Activated naive CD4-positive, alpha-beta T cell treated with anti-CD3 and anti-CD28 coated beads, Interleukin-2, amount 50 U/mL, for 16 hours (primary cell): ENCODE measurements at regions not wholly inside any gene's neighbourhood (a gene's known extent, or its start where the extent isn't known, plus 50 kb on each side); places are given as distances from the start of the nearest gene placed in this dataset.
"Not testable (repeated sequence)": the region's sequence is repeated elsewhere in the genome, so short reads cannot be mapped to it uniquely, and the experiment has no call there.

ENCODE experiments used
- DNase-seq: peaks from one replicate; pipeline ENCODE4 v3.0.0-alpha.2; 2020

- DNase-seq = no peak
Measured at GRCh38 chr3:67167481-67167880, 169.4 kb downstream of the KBTBD8 start.

DNA sequence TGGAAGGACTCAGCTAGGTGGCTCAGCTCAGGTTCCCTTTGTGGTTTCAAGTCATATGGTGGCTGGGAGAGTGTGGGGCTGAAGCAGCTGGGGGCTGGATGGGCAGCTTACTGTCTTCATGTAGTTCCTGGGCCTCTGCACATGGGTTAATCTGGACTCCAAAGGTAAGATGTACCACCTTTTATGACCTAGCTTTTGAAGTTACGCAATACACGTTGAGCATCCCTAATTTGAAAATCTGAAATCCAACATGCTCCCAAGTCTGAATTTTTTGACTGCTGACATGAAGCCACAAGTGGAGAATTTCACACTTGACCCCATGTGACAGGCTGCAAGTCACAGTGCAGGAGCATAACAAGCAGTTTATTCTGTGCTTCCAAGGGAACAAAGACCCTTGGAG lies 173.7 kb downstream of the KBTBD8 start:
- no peak for DNase-seq

DNA sequence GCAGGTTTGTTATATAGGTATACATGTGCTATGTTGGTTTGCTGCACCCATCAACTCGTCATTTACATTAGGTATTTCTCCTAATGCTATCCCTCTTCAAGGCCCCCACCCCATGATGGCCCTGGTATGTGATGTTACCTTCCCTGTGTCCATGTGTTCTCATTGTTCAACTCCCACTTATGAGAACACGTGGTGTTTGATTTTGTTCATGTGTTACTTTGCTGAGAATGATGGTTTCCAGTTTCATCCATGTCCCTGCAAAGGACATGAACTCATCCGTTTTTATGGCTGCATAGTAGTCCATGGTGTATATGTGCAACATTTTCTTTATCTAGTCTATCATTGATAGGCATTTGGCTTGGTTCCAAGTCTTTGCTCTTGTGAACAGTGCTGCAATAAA lies 175.0 kb downstream of the KBTBD8 start:
- DNase-seq = not testable (repeated sequence)

DNA sequence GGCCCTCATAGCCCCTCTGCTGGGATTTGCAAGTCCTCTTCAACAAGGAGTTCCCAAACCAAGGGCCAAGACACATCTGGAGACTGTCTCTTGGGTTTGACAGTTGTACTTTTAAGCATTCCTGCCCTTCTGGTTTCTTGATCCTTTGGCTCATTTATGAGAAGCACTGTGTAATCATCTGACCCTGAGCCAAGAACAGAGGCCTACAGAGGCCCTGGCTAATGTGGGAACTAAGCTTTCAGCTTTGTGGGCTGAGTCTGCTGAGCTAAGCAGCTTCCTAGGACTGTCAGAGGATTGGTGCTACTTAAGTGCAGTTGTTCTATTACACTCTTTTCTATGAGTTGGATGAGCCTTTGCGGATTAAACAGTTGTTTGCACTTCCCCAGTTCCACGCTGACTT lies 178.3 kb downstream of the KBTBD8 start:
- DNase-seq = no peak

- no peak for DNase-seq
Measured at GRCh38 chr3:67192466-67192865, 194.4 kb downstream of the KBTBD8 start.

- DNase-seq = no peak
Measured at GRCh38 chr3:67196677-67197076, 198.6 kb downstream of the KBTBD8 start.

GRCh38 chr3:67198374-67198773 lies 200.3 kb downstream of the KBTBD8 start:
- DNase-seq = no peak

DNA sequence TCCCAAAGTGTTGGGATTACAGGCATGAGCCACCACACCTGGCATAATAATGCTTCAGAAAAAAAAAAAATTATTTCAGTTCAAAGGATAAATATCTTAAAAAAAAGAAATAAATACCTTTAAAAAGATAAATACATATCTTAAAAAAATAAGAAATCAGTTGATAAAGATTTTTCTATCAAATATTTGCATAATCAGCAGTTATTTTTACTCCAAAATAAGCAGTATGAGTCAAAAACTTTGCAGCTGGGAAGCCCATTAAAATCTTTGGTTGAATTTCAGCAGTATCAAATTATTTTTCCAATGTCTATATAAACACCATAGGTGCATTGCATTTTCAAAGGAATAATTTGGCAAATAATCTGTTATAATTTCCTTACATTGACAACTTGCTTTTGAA lies 202.5 kb downstream of the KBTBD8 start:
- DNase-seq = no peak

DNA sequence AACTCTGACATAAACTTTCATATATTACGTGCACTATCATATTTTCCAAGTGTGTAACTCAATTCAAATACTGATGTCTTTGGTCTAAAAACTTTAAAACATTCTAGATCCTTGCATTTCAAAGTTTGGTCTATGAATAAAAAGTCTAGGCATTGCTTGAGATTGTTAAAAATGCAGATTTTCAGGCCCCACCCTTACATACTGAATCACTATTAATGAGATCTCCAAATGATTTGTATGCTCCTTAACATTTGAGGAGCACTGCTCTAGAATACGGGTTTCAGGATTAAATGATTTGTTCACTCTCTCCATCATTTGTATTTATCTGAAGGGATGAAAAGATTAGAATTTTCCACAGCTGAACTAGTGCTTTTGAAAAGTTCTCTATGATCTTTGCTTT lies 202.9 kb downstream of the KBTBD8 start:
- DNase-seq = no peak

- DNase-seq = no peak
Measured at GRCh38 chr3:67202053-67202452, 203.9 kb downstream of the KBTBD8 start.

- DNase-seq = no peak
Measured at GRCh38 chr3:67204951-67205350, 206.8 kb downstream of the KBTBD8 start.

DNA sequence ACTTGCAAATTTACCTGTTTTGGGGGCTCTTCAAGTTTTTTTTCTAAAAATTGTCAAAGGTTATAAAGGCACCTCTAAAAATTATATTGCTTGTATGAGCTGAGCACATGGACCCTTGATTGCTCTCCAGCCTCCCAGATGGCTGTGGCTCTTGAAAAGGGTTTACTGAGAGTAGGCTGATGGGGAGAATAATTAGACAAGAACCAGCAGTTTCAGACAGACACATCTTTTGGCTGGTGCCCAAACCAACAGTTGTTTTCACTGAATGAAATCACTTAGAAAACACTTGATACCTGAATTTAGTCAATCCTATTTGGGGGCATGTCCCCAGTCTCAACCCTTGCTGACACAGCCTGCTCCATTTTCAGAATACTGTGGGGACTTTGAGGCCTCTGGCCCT lies 217.6 kb downstream of the KBTBD8 start:
- no peak for DNase-seq

DNA sequence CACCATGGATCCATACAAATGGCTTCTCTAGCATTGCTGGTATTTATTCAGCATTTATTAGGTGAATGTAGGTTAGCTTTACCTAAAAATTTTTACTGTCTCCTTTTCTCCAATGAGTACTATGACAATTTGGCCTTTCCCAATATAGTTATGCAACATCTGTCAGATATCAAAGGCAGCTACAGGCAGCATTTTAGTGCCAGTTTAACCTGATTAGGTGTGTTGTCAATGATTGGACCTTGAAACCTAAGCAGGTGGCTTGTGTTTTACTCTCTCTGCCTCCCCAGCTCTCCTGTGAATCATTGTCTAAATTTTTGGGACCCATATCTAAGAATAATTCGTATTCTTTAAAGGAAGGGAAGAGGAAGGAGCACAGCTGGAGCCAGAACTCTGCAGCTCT lies 228.9 kb downstream of the KBTBD8 start:
- no peak for DNase-seq

DNA sequence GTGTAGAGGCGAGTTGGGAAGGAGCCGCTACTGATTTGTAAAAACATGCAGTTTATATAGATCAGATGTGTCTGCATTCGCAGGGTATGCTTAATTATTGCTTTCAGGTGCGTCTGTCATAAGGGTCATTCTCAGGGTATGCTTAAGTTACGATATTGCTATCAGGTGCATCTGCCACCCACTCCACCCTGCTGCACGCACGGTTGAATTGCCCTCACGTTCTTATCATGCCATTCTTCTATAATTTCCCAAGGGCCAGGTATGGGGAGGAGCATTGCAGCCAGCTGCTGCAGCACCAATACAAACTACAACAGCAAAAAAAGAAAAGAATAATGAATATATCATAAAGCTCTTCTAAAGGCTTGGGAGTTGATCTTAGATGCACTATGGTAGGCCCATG lies 230.0 kb downstream of the KBTBD8 start:
- no peak for DNase-seq

- DNase-seq = no peak
Measured at GRCh38 chr3:67232642-67233041, 234.5 kb downstream of the KBTBD8 start.

GRCh38 chr3:67239353-67239752 lies 241.2 kb downstream of the KBTBD8 start:
- no peak for DNase-seq

DNA sequence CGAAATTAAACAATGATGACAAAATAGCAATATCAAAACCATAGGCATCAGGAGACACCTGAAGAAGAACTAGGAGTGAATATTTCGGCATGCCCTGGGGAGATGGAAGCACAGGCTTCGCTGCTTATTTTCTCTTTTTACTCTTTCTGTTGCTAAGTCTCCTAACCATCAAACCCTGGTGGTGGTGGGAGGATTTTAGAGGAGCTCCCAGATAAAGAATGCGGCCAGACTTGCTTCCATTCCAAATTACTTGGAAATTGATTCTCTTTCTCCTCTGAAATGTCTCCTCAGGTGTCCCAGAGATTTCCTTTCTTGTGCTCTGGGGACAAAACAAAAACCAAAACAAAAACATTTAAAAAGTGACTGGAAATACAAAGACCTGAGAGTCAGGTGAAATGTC lies 243.0 kb downstream of the KBTBD8 start:
- DNase-seq = no peak

DNA sequence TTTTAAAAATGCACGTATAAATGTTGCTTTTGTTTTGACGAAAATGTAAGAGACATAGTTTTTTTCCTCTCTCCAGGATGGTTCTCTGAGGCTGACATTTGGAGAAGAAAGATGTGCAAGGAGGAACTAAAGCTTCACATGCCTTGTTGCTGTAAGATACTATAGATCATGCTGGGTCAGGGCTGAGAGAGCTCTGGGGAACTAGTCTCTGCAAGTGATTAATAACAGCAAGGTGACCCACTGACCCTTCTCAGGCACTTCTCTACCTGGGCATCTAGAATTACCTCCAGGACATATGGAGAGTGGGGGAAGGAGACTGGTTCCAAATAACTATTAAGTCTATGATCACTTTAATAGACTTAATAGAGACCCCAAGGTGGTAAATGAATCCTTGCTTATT lies 246.0 kb downstream of the KBTBD8 start:
- DNase-seq = no peak

DNA sequence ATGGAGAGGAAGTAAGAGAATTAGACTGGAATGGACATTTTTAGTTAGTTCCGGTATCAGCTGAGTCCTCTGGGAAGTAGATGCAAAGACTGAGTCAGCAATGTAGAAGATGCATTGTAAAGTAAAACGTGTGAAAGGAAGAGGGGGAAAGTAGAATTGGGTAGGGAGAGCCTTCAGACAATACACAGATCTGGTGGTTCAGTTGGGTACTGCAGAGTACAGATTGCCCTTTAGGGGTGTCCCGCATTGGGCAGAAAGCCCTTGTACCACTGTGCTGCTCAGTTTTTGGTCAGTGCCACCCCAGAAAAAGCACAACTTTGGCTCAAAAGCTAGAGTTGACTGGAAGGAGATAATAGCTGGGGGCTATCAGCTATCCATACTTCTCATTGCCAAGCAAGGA lies 247.4 kb downstream of the KBTBD8 start:
- no peak for DNase-seq

DNA sequence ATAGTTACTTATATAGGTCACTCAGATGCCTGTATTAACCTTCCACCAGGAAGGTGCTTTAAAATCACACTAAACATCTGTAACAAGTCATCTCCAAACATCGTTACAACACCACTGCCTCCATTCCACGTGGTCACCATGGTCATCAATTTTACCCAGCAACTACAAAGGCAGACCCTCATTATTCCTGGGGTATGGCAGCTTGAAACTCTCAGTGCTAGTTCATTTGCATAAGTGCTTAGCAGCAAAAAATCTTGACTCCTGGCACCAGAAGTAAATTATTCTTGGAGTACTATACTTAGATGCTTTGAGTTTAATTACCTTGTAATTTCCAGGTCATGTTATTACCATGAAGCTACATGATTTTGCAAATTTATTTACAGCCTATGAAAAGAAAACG lies 250.6 kb downstream of the KBTBD8 start:
- DNase-seq = no peak

GRCh38 chr3:67252906-67253305 lies 254.8 kb downstream of the KBTBD8 start:
- not testable (repeated sequence) for DNase-seq

DNA sequence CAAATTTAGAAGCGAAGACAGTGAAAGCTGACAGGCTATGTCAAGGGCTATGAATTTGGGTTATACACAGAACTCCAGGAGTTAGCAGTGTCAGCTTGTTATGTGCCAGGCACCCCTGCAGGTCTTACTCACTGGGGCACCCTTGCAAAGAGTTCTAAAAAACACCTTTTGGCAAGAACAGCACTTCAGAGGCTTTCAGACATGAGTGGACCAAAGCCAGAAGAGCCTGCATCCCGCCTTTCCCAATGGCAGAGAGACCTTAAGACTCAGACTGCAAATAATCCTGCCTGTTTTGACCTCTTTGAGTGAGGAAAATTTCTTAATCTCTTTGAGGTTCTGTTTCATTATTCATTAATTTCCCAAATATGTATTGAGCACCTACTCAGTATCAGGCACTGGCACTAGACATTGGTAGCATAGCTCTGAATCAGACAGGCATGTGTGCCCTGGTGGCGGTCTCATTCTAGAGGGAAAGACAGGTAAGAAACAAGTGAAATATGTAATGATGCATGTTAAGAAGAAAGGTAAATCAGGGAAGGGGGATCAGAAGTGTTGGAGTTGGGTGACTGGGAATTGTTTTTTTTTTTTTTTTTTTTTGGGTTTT lies 280.0 kb downstream of the KBTBD8 start:
- no peak for DNase-seq

GRCh38 chr3:67286586-67286985 lies 288.5 kb downstream of the KBTBD8 start:
- DNase-seq = no peak

DNA sequence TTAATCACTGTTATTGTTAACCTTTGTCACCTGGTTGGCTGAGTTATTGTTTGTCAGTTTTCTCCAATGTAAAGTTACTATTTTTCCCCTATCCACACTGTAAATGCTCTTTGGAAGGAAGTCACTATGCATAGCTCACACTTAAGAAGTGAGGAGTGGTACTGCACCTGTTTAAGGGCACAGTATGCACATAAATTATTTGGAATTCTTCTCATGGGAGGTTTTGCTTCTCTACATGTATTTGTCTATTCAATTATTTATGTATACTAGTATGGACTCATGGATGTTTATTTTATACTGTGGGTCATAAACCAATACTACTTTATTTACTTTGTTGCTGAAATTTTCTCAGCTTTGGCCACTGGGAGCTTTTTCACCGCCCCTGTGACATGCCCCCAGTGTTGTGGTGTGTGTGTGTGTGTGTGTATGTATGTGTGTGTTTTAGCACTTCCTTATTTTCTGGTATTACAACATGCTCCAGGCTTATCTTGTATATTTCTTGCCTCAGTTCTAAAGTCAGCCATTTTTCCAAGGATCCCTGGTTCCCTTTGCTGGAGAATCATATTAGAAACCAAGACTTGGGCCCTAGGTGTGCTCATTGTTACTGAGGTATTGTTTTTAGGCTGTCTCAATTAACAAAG lies 290.5 kb downstream of the KBTBD8 start:
- no peak for DNase-seq

- no peak for DNase-seq
Measured at GRCh38 chr3:67289626-67290025, 291.5 kb downstream of the KBTBD8 start.
